ENCODE measurements at regions not wholly inside any gene's neighbourhood (a gene's known extent, or its start where the extent isn't known, plus 50 kb on each side); places are given as distances from the start of the nearest gene placed in this dataset.

GRCh38 chr1:30601316-30602085, 121.9 kb downstream of the MATN1 start (continued):
- TF ChIP-seq ZNF8 (CRISPR knock-in tag; IDR thresholded peaks at IDR 0.05) (no peak), ZC3H10 (CRISPR knock-in tag; IDR thresholded peaks at IDR 0.05) (no peak), ZNF565 (CRISPR knock-in tag; conservative IDR thresholded peaks at IDR 0.05; ENCODE audit: low read depth) (no peak)

- TF ChIP-seq OSR1 (CRISPR knock-in tag; IDR thresholded peaks at IDR 0.05) (no peak), POU6F1 (CRISPR knock-in tag; IDR thresholded peaks at IDR 0.05; ENCODE audit: borderline replicate concordance, low read depth) (no peak), SNAI2 (CRISPR knock-in tag; IDR thresholded peaks at IDR 0.05) (no peak), TCF4 (CRISPR knock-in tag; IDR thresholded peaks at IDR 0.05; ENCODE audit: borderline replicate concordance) (no peak), BACH2 (CRISPR knock-in tag; IDR thresholded peaks at IDR 0.05; ENCODE audit: borderline replicate concordance) (no peak), ZC3H10 (CRISPR knock-in tag; IDR thresholded peaks at IDR 0.05) (no peak), CREB5 (CRISPR knock-in tag; IDR thresholded peaks at IDR 0.05; ENCODE audit: low read depth) (no peak)
- ATAC-seq = no peak
Measured at GRCh38 chr1:30600706-30601105, 122.7 kb downstream of the MATN1 start.

GRCh38 chr1:30600258-30600657, 123.1 kb downstream of the MATN1 start:
- ATAC-seq = no peak
- TF ChIP-seq ZNF565 (CRISPR knock-in tag; conservative IDR thresholded peaks at IDR 0.05; ENCODE audit: low read depth) = no peak
- TF ChIP-seq BACH2 (CRISPR knock-in tag; IDR thresholded peaks at IDR 0.05; ENCODE audit: borderline replicate concordance) = no peak
- TF ChIP-seq CREB5 (CRISPR knock-in tag; IDR thresholded peaks at IDR 0.05; ENCODE audit: low read depth) = no peak
- TF ChIP-seq GLIS3 (CRISPR knock-in tag; IDR thresholded peaks at IDR 0.05) = no peak
- TF ChIP-seq CSRNP3 (CRISPR knock-in tag; IDR thresholded peaks at IDR 0.05) = no peak
- TF ChIP-seq CSDC2 (CRISPR knock-in tag; IDR thresholded peaks at IDR 0.05) = no peak
- no peak for TF ChIP-seq ZNF70 (CRISPR knock-in tag; IDR thresholded peaks at IDR 0.05)
- TF ChIP-seq TCF4 (CRISPR knock-in tag; IDR thresholded peaks at IDR 0.05; ENCODE audit: borderline replicate concordance) = no peak
- no peak for TF ChIP-seq ZNF8 (CRISPR knock-in tag; IDR thresholded peaks at IDR 0.05)

GRCh38 chr1:30599721-30600120, 123.7 kb downstream of the MATN1 start:
- no peak for TF ChIP-seq ZFP30 (CRISPR knock-in tag; IDR thresholded peaks at IDR 0.05)
- TF ChIP-seq ZC3H10 (CRISPR knock-in tag; IDR thresholded peaks at IDR 0.05) = no peak
- no peak for TF ChIP-seq CREB5 (CRISPR knock-in tag; IDR thresholded peaks at IDR 0.05; ENCODE audit: low read depth)
- no peak for TF ChIP-seq PATZ1 (CRISPR knock-in tag; IDR thresholded peaks at IDR 0.05; ENCODE audit: borderline replicate concordance)
- TF ChIP-seq BACH2 (CRISPR knock-in tag; IDR thresholded peaks at IDR 0.05; ENCODE audit: borderline replicate concordance) = no peak
- TF ChIP-seq POU6F1 (CRISPR knock-in tag; IDR thresholded peaks at IDR 0.05; ENCODE audit: borderline replicate concordance, low read depth) = no peak
- TF ChIP-seq ZFP3 (CRISPR knock-in tag; IDR thresholded peaks at IDR 0.05) = no peak
- TF ChIP-seq ZNF70 (CRISPR knock-in tag; IDR thresholded peaks at IDR 0.05) = no peak
- no peak for TF ChIP-seq ZNF565 (CRISPR knock-in tag; conservative IDR thresholded peaks at IDR 0.05; ENCODE audit: low read depth)
- no peak for TF ChIP-seq CSRNP3 (CRISPR knock-in tag; IDR thresholded peaks at IDR 0.05)
- no peak for TF ChIP-seq ZNF8 (CRISPR knock-in tag; IDR thresholded peaks at IDR 0.05)
- no peak for TF ChIP-seq CSDC2 (CRISPR knock-in tag; IDR thresholded peaks at IDR 0.05)
- no peak for TF ChIP-seq TOX (CRISPR knock-in tag; IDR thresholded peaks at IDR 0.05; ENCODE audit: borderline replicate concordance)
- ATAC-seq = no peak
